GM18498 (cell line): ENCODE measurements at regions not wholly inside any gene's neighbourhood (a gene's known extent, or its start where the extent isn't known, plus 50 kb on each side); places are given as distances from the start of the nearest gene placed in this dataset.
"Not testable (repeated sequence)": the region's sequence is repeated elsewhere in the genome, so short reads cannot be mapped to it uniquely, and the experiment has no call there.

Experiments used
- ATAC-seq: cut with Tn5 transposase; IDR thresholded peaks from one replicate; pipeline ENCODE4 v1.9.1; 2021; ENCODE audit warnings: mild to moderate bottlenecking, moderate library complexity; ENCODE audit not compliant: unreplicated experiment

- ATAC-seq, result no peak
Measured at GRCh38 chrX:45622042-45622423, 421.4 kb upstream of the DIPK2B start.

DNA sequence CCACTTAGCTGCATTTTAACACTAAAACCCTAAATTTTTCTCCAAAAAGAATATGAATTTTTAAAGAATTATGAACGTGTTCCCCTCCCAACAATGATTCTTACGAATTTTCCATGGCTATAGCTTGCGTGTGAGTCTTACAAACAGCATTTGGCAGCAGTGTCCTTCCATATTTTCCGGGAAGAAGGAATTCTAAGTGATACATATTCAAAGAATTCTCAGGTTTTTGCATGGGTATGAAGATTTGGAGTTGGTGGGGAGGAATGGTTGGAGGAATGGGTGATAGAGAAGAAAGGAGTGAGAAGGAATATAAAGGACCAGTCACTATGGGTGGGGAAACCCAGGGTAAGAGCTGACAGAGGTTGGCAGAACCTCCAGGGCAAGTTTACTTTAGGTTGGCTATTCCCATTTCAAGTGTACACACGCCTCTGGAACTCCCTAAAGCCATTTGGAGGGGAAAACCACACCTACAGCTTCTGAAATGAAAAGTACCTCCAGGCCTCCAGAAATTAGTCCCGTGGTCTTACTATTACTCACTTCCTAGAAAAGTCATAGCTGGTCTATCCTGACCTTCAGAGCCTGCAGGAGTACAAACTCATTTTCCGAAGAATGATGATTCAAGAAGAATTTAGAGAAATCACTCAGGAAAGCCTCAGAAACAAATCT, 420.8 kb upstream of the DIPK2B start:
- ATAC-seq, result no peak

DNA sequence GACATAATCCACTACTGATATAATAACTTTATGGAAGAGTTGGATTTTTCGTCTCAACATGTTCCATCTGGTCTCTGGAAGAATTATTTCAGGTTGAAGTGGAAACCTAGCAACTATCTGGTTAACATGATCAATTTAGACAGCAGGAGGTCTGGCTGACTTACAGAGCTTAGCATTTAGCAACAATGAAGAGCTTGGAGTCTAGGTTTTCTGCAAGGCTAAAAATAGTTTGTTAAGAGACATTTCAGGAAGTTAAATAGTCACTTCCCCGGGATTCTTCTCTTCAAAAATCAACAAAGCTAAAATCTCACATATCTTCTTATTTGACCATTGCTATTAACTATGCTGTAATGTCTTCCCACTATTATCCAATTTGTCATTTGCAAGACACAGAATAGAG, 418.6 kb upstream of the DIPK2B start:
- ATAC-seq, result no peak

- not testable (repeated sequence) for ATAC-seq
Measured at GRCh38 chrX:45615591-45615990, 414.9 kb upstream of the DIPK2B start.

DNA sequence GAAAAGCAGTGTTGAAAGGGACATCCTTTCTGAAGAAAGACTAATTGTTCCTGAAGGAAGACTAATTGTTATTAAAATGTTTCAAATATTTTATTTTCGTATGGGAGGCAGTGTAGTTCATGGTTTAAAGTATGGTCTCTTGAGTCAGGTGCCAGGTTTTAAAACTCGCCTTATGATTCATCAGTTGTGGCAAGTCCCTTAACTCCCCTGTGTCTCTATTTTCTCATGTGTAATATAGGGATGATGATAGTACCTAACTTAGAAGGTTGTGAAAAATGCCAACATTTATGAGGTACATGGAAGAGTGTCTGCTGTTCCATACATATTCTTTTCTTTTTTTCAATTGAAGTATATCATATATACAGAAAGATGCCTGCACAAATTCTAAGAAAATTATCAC, 414.2 kb upstream of the DIPK2B start:
- no peak for ATAC-seq

DNA sequence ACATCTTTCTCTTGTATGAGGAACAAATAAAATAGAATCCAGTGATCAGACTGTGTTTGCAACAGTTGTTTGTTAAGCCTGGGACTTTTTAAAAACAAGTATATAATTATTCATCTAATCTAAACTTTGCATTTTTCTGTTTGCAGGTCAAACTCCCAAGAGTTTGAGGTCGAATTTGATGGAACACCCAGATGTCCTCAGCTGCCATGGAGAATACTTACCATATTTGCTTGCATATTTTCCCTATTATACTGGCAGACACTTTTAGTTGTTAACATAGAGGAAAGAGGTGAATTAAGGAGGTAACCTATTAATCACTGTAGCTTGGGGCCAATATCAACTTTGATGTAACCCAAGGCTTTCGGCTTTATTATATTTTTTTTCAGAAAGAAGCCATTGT, 401.5 kb upstream of the DIPK2B start:
- no peak for ATAC-seq

DNA sequence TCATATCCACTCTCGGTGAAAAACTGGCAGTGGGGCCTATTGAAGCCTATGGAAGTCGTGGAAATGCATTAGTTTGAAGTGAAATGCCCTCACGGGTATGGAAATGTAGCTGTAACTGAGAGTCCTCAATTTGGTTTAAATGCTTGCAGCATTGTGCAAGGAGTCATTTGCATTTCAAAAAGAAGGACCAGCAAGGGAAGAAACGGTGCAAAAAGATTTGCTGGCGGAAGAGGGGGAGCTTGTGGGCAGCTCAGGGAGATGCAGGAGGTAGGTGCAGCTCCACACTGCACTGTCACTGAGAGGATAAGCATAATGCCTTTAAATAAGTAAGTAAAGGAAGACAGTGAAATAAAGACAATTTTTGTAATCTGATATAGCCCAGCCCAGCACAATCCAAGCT, 400.4 kb upstream of the DIPK2B start:
- no peak for ATAC-seq

- ATAC-seq, result no peak
Measured at GRCh38 chrX:45598861-45599260, 398.2 kb upstream of the DIPK2B start.

DNA sequence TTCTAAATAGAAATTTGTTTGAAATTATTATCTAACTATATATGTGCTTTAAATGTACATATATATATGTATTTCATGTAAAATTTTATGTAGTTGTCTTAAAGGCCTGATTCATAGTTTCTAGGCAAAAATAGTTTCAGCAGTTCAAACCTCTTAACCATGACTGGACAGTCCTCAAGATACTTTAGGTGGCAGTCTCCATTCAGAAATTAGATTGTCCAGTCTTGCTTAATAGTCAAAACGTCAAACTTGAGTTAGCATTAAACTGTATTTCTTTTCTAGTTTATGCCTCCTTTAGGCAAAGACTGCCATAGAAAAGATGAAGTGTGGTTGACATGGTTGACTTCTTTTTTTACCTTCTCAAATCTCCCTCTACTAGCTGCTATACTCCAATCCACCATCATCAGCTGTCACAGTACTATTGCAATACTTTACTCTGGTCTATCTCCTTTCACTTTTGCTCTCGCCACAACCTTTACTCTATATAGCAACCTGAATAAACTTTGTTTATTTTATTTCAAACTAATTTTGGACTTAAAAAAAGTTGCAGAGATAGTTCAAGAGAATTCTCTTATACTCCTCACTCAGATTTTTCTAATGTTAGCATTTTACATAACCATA, 395.6 kb upstream of the DIPK2B start:
- ATAC-seq, result no peak

DNA sequence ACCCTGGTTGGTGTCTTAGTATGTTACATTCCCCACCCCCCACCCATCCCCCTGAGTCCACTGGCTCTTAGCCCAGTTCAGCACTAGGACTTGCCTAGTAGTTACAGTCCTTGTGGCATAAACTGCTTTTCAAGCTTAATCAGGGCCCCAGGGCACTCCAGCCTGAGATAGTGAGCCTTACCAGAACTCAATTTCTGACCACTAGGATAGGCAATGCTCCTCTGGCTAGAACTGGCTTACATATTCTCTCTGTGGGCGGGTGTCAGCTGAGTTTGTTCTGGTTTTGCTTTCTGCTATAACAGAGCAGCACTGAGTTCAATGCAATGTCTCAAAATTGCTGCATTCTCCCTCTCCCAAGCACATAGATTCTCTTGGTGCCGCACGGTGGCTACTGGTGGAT, 391.4 kb upstream of the DIPK2B start:
- ATAC-seq, result no peak

DNA sequence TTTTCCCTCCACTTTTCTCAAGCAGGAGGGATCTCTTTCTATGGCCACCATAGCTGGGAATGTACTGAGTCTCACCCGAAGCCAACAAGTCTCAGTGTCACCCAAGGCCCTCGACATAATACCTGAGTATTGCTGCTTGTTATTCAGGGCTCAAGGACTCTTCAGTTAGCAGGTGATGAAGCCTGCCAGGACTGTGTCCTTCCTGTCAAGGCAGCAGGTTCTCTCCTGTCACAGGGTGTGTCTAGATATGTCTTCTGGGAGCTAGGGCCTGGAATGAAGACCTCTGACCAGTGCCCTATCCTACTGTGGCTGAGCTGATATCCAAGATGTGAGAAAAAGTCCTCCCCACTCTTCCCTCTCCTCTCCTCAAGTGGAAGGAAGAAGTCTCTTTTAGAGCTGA, 391.0 kb upstream of the DIPK2B start:
- no peak for ATAC-seq

DNA sequence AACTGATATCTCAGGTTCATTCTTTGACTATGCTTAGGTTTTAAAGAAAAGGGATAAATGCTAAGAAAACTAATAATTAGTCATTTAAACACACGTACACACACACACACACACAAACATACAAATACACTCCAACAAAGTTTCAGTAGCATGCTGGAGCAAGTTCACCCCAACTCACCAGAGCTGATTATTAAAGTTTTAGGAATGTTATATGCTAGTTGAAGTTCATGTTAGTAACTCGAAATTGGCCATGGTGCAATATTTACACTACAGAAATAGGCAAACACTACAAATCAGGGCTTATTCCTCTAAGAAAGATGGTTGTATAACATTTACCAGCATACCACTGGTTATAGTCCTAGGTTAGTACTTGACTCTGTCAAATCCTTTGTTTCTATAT, 384.0 kb upstream of the DIPK2B start:
- ATAC-seq, result no peak

GRCh38 chrX:45577361-45577760, 376.7 kb upstream of the DIPK2B start:
- ATAC-seq, result no peak

DNA sequence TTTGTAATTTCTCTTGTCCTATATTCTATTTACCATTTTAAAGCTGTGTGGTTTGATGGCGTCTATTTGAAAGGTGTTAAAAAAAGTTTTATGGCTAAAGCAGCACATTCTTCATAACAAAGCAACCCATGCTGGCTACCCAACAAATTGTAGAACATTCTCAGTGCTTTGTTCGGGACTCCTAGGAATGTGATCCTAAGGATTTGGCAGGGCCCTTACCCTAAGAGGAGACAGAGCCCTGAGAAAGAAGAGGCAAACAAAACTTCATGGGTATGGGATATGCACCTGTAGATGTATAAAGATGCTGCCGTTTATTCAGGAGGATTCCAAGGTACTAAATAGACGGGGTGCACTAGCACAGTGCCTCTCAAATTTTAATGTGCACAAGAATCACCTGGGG, 370.8 kb upstream of the DIPK2B start:
- ATAC-seq, result no peak

DNA sequence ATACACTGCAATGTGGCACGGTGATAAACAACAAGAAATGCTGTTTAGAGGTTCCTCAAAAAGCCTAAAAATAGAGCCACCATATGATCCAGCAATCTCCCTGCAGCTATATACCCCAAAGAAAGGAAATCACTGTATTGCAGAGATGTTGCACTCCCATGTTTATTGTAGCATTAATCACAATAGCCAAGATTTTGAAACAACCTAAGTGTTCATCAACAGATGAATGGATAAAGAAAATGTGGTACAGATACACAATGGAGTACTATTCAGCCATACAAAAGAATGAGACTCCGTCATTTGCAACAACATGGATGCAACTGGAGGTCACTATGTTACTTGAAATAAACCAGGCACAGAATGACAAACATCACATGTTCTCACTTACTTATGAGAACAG, 365.8 kb upstream of the DIPK2B start:
- no peak for ATAC-seq

GRCh38 chrX:45557387-45557786, 356.7 kb upstream of the DIPK2B start:
- no peak for ATAC-seq

DNA sequence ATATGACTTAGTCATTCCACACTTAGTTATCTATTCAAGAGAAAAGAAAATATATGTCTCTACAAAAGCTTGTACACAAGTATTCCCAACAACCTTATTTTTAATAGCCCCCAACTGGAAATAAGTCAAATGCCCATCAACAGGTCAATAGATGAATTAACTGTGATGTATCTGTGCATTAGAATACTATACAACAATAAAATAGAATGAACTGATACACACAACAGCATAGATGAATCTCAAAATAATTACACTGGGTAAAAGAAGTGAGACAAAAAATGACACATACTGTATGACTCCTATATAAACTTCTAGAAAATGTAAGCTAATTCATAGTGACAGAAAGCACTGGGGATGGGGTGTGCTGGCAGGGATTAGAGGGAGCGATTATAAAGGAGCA, 354.1 kb upstream of the DIPK2B start:
- ATAC-seq, result no peak

GRCh38 chrX:45553417-45553816, 352.7 kb upstream of the DIPK2B start:
- ATAC-seq, result no peak

DNA sequence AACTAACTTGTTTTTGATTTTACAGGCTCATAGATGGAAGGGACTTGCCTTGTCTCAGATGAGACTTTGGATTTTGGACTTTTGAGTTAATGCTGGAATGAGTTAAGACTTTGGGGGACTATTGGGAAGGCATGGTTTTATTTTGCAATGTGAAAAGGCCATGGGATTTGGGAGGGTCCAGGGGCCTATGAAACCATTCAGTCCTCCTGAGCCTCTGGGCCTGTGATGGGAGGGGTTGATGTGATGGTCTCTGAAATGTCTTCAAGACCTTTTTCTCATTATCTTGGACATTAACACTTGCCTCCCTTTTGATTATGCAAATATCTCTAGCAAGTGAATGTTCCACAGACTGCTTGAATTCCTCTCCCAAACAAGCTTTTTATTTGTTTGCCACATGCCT, 346.0 kb upstream of the DIPK2B start:
- ATAC-seq, result not testable (repeated sequence)

DNA sequence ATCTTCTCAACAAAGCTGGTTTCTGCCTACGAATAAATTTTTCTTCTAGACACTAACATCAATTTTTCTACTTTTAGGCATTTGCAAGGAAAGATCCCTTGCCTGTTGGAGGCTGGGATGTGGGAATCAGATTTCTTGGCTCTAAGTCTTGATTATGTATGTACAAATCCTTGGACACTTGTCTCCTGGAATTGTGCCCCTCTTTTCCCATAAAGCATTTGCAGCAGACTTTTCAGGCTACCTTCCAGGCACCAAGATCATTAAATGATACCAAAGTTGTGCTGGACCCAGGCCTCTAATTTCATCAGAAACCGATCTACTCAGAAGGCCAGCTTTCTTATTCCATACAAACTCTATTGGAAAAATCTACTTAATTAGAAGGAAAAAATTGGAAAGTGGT, 339.5 kb upstream of the DIPK2B start:
- ATAC-seq, result no peak

GRCh38 chrX:45537936-45538335, 337.3 kb upstream of the DIPK2B start:
- no peak for ATAC-seq

DNA sequence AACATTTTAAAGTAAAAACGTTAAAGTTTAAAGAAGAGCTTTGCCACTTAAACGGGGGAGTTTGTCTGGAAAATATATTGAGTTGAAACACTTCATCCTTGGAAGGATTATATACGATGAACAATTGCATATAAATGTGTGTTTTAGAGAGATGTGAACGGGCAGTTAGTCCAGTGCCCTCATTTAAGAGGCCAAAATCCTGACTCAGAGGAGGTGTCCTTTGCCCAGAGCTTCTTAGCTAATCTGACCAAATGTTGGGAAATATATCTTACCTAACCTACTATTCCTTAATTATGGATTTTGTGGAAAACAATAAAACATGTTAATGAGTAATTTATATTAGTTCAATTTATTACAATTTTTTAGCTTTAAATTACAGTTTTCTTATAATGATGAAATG, 327.2 kb upstream of the DIPK2B start:
- no peak for ATAC-seq

GRCh38 chrX:45524805-45525204, 324.1 kb upstream of the DIPK2B start:
- no peak for ATAC-seq
